Uterus (tissue), 2 donors: ENCODE measurements at regions not wholly inside any gene's neighbourhood (a gene's known extent, or its start where the extent isn't known, plus 50 kb on each side); places are given as distances from the start of the nearest gene placed in this dataset.

Experiments
- POLR2A ChIP-seq, 2 donors: fragments of 450-650 bp; IDR thresholded peaks; one replicate each; pipeline ENCODE4 v1.6.1; 2016; ENCODE audit warnings: antibody characterized with exemption in 2 of 2, mild to moderate bottlenecking in 1 of 2, moderate library complexity in 1 of 2
- TF ChIP-seq, protein P1 (sequence below), 4 experiments: fragments of 200-600 bp in 2 of 4; fragments of 450-650 bp in 2 of 4; sonication (generic) in 2 of 4; IDR thresholded peaks; one replicate each; pipeline ENCODE4 v1.5.1; 2016 to 2019; ENCODE audit warnings: antibody characterized with exemption in 4 of 4, mild to moderate bottlenecking in 2 of 4, moderate library complexity in 1 of 4

GRCh38 chr13:62173958-62174357, 758.3 kb upstream of the PCDH20 start:
- no peak for TF ChIP-seq POLR2A (IDR thresholded peaks at IDR 0.05)
- TF ChIP-seq, protein P1, sequence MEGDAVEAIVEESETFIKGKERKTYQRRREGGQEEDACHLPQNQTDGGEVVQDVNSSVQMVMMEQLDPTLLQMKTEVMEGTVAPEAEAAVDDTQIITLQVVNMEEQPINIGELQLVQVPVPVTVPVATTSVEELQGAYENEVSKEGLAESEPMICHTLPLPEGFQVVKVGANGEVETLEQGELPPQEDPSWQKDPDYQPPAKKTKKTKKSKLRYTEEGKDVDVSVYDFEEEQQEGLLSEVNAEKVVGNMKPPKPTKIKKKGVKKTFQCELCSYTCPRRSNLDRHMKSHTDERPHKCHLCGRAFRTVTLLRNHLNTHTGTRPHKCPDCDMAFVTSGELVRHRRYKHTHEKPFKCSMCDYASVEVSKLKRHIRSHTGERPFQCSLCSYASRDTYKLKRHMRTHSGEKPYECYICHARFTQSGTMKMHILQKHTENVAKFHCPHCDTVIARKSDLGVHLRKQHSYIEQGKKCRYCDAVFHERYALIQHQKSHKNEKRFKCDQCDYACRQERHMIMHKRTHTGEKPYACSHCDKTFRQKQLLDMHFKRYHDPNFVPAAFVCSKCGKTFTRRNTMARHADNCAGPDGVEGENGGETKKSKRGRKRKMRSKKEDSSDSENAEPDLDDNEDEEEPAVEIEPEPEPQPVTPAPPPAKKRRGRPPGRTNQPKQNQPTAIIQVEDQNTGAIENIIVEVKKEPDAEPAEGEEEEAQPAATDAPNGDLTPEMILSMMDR (IDR thresholded peaks at IDR 0.05) = no peak
